ENCODE measurements at regions not wholly inside any gene's neighbourhood (a gene's known extent, or its start where the extent isn't known, plus 50 kb on each side); places are given as distances from the start of the nearest gene placed in this dataset.

DNA sequence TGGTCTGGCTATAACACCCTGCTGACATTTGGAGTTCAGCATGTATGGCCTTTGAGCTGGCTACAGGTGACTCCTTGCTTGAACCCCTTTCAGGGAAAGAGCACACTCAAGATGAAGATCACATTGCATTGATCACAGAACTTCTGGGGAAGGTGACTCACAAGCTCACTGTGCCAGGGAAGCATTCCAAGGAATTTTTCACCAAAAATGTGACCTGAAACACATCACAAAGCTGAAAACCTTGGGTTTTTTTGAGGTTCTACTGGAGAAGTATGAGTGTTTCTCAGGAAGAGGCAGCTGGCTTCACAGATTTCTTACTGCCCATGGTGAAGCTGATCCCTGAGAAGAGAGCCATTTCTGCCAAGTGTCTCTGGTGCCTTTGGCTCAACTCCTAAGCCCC lies 879.0 kb downstream of the CBLN2 start:
- TF ChIP-seq, protein P1, sequence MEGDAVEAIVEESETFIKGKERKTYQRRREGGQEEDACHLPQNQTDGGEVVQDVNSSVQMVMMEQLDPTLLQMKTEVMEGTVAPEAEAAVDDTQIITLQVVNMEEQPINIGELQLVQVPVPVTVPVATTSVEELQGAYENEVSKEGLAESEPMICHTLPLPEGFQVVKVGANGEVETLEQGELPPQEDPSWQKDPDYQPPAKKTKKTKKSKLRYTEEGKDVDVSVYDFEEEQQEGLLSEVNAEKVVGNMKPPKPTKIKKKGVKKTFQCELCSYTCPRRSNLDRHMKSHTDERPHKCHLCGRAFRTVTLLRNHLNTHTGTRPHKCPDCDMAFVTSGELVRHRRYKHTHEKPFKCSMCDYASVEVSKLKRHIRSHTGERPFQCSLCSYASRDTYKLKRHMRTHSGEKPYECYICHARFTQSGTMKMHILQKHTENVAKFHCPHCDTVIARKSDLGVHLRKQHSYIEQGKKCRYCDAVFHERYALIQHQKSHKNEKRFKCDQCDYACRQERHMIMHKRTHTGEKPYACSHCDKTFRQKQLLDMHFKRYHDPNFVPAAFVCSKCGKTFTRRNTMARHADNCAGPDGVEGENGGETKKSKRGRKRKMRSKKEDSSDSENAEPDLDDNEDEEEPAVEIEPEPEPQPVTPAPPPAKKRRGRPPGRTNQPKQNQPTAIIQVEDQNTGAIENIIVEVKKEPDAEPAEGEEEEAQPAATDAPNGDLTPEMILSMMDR (IDR thresholded peaks at IDR 0.05; ENCODE audit: insufficient read depth, low read length, severe bottlenecking), result no peak
- DNase-seq (ENCODE audit: low read depth) (no peak), FAIRE-seq (no peak)
- no peak overlapping the region for H3K4me3 ChIP-seq (ENCODE audit: low read depth, low read length)
- no peaks in the 10 kb centered on the region for H3K27me3 ChIP-seq (ENCODE audit: control insufficient read depth, insufficient read depth, low read length)
- no peaks in the 10 kb centered on the region for H3K36me3 ChIP-seq (ENCODE audit: control insufficient read depth, insufficient read depth, low read length)

GRCh38 chr18:71643822-71644221 lies 900.3 kb downstream of the CBLN2 start:
- DNase-seq (ENCODE audit: low read depth) (no peak), FAIRE-seq (no peak)
- TF ChIP-seq, protein P1 (IDR thresholded peaks at IDR 0.05; ENCODE audit: insufficient read depth, low read length, severe bottlenecking), result no peak
- H3K36me3 ChIP-seq (ENCODE audit: control insufficient read depth, insufficient read depth, low read length), result no peaks in the 10 kb centered on the region
- H3K4me3 ChIP-seq (ENCODE audit: low read depth, low read length), result no peak overlapping the region
- no peaks in the 10 kb centered on the region for H3K27me3 ChIP-seq (ENCODE audit: control insufficient read depth, insufficient read depth, low read length)

DNA sequence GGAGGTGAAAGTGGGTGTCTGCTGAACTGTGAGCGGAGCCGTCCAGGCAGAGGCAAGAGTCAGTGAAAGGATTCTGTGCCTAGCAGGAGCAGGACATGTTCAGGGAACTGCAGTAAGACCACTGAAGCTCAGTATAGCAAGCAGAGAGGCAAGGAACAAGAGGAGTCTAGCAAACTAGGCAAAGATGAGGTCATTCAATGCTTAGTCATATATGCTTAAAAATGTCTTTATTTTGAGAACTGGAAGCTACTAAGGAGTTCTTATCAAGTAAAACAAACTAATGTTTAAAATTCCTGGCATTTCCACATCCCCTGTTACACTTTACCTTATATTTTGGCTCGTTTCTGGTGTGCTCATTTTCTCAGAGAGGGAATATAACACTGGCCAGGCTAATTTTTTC lies 913.4 kb downstream of the CBLN2 start:
- TF ChIP-seq, protein P1 (IDR thresholded peaks at IDR 0.05; ENCODE audit: insufficient read depth, low read length, severe bottlenecking), result no peak
- no peak for FAIRE-seq

DNA sequence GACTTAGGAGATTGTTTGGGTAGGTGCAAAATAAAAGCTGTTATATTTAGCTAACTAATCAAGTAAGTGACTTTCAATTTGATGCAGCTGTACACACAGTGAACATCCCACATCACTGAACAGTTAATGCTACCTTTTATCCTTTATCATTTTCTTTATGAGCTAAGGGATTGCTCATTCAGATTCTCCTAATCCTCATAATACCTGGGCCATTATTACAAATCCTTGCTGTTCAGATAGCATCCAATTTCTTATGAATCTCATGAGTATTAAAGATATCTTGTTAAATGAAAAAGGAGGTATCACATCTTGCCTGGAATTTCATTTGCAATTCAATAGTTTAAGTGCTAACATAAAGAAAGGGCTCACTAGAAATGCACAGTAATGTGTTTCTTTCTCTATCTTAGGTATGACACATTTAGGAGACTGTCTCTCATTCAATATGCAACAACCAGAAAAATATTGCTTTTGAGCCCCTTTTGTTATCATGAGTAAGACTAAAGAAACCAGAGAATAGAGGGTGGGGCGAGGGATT lies 918.5 kb downstream of the CBLN2 start:
- Histone ChIP-seq H3K27me3 (ENCODE audit: control insufficient read depth, insufficient read depth, low read length) (no peaks in the 10 kb centered on the region), H3K36me3 (ENCODE audit: control insufficient read depth, insufficient read depth, low read length) (no peaks in the 10 kb centered on the region), H3K4me3 (ENCODE audit: low read depth, low read length) (no peak overlapping the region)
- FAIRE-seq, result no peak
- TF ChIP-seq, protein P1 (IDR thresholded peaks at IDR 0.05; ENCODE audit: insufficient read depth, low read length, severe bottlenecking), result no peak
- no peak for DNase-seq (ENCODE audit: low read depth)

More for the DNA sequence above, 913.4 kb downstream of the CBLN2 start:
- no peak for DNase-seq (ENCODE audit: low read depth)
- no peaks in the 10 kb centered on the region for H3K27me3 ChIP-seq (ENCODE audit: control insufficient read depth, insufficient read depth, low read length)
- H3K4me3 ChIP-seq (ENCODE audit: low read depth, low read length), result no peak overlapping the region
- H3K36me3 ChIP-seq (ENCODE audit: control insufficient read depth, insufficient read depth, low read length), result no peaks in the 10 kb centered on the region

DNA sequence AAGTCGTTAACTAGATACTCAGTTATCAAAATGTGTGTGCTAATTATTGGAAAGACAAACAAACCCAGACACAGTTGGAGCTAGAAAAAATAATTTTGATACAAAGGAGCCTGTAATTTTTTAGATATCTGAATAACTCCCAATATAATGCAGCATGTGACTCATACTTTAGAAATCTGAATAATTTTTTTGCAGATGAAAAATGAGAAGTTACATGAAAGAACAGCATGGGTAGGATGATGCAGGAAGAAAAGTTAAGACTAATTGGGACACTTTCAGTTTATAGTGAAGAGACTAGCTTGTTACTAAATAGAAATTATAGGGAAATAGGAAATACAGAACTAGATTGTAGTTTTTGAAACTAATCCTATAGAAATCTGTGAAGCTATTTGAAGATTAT lies 945.8 kb downstream of the CBLN2 start:
- Histone ChIP-seq H3K4me3 (ENCODE audit: low read depth, low read length) (no peak overlapping the region), H3K36me3 (ENCODE audit: control insufficient read depth, insufficient read depth, low read length) (no peaks in the 10 kb centered on the region), H3K27me3 (ENCODE audit: control insufficient read depth, insufficient read depth, low read length) (no peaks in the 10 kb centered on the region)
- TF ChIP-seq, protein P1 (IDR thresholded peaks at IDR 0.05; ENCODE audit: insufficient read depth, low read length, severe bottlenecking), result no peak
- no peak for DNase-seq (ENCODE audit: low read depth)
- FAIRE-seq, result no peak

DNA sequence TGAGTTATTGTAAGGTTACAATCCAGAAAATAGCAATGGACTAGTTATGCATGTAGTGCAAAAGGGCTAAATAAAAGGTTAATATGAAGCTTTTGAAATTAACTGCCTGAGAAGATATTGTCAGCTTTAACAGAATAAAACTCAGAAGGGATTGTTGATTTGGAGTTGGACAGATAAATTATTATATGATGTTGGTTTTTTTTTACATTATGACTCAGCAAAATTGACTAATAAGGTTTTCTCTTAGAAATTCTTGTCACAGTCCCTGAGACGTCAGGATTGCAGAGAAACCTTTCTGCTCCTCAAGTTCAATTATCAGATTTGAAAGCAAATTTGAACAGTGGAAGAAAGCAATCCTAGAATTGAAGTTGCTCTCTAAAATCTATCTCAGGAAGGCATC lies 946.9 kb downstream of the CBLN2 start:
- no peaks in the 10 kb centered on the region for H3K36me3 ChIP-seq (ENCODE audit: control insufficient read depth, insufficient read depth, low read length)
- no peak for FAIRE-seq

More for the DNA sequence above, 946.9 kb downstream of the CBLN2 start:
- H3K27me3 ChIP-seq (ENCODE audit: control insufficient read depth, insufficient read depth, low read length), result no peaks in the 10 kb centered on the region
- no peak for DNase-seq (ENCODE audit: low read depth)
- TF ChIP-seq, protein P1 (IDR thresholded peaks at IDR 0.05; ENCODE audit: insufficient read depth, low read length, severe bottlenecking), result no peak
- H3K4me3 ChIP-seq (ENCODE audit: low read depth, low read length), result no peak overlapping the region
